ENCODE measurements at regions not wholly inside any gene's neighbourhood (a gene's known extent, or its start where the extent isn't known, plus 50 kb on each side); places are given as distances from the start of the nearest gene placed in this dataset.
A peak's percentile ranks its signal among the peaks of the same experiment; 100 is the strongest.
"Not testable (repeated sequence)": the region's sequence is repeated elsewhere in the genome, so short reads cannot be mapped to it uniquely, and the experiment has no call there.

DNA sequence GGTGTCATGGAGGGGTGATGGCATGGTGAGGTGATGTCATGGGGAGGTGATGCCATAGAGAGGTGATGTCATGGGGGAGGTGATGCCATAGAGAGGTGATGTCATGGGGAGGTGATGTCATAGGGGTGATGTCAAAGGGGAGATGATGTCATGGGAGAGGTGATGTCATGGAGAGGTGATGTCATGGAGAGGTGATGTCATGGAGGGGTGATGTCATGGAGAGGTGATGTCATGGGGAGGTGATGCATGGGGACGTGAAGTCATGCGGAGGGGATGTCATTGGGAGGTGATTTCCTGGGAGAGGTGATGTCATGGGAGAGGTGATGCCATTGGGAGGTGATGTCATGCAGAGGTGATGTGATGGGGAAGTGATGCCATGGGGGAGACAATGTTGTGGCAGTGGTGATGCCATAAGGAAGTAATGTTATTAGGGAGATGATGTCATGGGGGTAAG is 92.1 kb upstream of the C1orf174 start:
- DNase-seq (ENCODE audit: low read depth in 2 of 2), result peak in 1 of 2 donors; percentile 9

GRCh38 chr1:3992746-3993145 is 92.7 kb upstream of the C1orf174 start:
- no peak for DNase-seq (ENCODE audit: low read depth in 2 of 2)

- no peak for DNase-seq (ENCODE audit: low read depth in 2 of 2)
These were observed 93.7 kb upstream of the C1orf174 start for GRCh38 chr1:3993619-3994375.

- DNase-seq (ENCODE audit: low read depth in 2 of 2), result no peak
These were observed 95.2 kb upstream of the C1orf174 start for GRCh38 chr1:3995141-3995780.

DNA sequence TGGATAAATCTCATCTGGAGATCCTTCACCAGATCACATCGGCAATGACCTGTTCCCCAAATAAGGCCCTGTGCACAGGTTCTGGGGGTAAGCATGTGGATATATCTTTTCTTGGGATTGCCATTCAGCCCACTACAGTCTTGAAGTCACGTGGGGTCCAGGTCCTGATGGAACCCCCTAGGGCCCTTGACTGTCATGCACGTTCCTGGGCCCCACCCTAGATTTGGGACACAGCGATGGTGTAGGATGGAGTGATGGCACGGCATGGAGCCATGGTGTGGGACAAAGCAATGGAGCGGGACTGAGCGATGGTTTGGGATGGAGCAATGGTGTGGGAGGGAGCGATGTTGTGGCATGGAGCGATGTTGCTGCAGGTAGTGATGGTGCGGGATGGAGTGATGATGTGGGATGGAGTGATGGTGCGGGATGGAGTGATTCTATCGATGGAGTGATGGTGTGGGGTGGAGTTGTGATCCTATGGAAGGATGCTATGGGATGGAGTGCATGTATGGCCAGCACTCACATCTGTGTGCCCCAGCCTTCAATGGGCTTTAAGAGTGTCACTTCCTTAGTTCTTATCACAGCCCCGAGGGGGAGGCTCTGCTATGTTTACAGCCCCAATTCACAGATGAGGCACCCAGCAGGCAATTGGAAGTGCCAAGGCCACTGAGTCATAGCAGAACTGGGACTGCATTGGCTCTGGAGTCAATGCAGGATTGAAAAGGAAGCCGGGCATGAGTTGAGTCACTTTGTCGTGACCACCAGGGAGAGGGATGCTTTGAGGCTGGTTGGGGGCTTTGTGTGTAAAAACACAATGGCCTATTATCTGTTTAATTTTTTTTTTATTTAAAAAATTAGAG is 97.0 kb upstream of the C1orf174 start:
- no peak for DNase-seq (ENCODE audit: low read depth in 2 of 2)

- DNase-seq (ENCODE audit: low read depth in 2 of 2), result no peak
These were observed 98.0 kb upstream of the C1orf174 start for GRCh38 chr1:3998086-3998485.

GRCh38 chr1:3999514-3999913 is 99.4 kb upstream of the C1orf174 start:
- not testable (repeated sequence) for DNase-seq (ENCODE audit: low read depth in 2 of 2)

GRCh38 chr1:3999941-4000735 is 100.1 kb upstream of the C1orf174 start:
- DNase-seq (ENCODE audit: low read depth in 2 of 2), result no peak

DNA sequence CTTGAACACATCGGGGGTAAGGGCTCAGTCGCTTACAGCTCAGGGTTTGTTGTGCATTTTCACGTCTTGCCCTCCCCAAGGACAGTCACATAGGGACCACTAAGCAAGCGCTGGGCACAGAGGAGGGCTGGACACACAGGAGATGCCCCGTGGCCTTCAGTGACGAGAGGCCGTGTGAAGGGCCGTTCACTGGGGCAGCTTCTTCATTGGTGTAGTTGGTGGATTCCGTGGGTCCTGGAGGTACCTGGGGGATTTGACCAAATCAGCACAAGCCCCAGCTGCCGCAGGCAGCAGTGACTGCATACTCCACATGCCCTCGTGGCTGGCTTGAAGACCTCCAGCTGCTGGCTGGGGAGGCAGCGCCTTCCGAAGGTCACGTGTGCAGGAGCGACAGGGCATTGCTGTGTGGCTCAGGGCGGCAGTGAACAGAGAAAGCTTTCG is 100.8 kb upstream of the C1orf174 start:
- DNase-seq (ENCODE audit: low read depth in 2 of 2), result no peak

DNA sequence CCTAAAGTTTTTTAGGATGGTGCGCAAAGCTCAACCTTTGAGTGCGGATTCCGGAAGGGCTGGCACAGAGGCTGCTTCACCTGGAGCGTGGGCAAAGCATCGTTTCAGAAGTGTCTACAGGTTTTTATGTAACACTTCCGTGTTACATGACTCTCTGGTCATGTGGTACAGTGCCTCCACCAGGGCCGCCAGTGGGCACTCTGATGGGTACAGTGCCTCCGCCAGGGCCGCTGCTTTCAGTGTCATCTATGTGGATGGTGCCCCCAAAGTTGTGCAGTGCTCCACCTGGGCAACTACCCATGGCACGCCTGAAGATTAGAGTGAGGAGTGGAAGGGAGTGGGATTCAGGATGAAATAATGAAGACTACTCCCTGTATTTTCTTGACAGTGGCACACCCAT is 101.4 kb upstream of the C1orf174 start:
- DNase-seq (ENCODE audit: low read depth in 2 of 2), result no peak

DNA sequence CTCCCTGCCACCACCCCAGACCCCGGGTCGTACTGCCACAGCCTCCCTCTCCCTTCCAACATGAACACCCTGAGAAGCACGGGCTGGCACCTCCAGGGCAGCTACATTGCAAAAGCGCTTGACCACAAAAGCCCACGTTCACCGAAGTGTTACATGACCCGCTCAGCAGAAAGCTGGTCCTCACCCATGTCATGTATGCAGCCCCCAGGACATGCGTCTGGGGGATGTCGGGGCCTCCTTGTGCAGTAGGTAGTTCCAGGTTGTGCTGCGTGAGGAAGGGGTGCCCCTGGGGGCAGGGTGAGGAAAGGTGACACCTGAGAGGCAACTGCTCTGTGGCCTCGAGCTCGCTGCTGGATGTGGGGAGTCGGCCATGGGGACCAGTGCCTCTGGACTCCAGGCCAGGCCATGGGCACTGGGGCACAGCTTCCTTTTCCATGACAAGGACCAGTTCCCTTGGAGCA is 102.0 kb upstream of the C1orf174 start:
- DNase-seq (ENCODE audit: low read depth in 2 of 2), result no peak

DNA sequence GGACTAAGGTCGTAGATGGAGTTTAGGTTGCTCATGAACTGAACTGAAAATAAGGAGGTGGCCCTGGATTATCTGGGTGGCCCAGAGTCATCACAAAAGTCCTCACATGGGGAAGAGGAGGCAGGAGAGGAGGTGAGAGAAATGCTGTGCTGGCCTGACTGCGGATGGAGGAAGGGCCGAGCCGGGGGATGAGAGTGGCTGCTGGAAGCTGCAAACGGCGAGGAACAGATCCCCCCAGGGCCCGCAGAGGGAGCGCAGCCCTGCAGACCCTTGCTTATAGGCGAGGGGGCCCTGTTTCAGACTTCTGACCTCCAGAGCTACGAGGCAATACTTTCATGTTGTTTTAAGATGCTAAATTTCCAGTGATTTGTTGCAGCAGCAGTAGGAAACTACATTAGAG is 102.7 kb upstream of the C1orf174 start:
- DNase-seq (ENCODE audit: low read depth in 2 of 2), result no peak

GRCh38 chr1:4003846-4004505 is 103.9 kb upstream of the C1orf174 start:
- no peak for DNase-seq (ENCODE audit: low read depth in 2 of 2)

DNA sequence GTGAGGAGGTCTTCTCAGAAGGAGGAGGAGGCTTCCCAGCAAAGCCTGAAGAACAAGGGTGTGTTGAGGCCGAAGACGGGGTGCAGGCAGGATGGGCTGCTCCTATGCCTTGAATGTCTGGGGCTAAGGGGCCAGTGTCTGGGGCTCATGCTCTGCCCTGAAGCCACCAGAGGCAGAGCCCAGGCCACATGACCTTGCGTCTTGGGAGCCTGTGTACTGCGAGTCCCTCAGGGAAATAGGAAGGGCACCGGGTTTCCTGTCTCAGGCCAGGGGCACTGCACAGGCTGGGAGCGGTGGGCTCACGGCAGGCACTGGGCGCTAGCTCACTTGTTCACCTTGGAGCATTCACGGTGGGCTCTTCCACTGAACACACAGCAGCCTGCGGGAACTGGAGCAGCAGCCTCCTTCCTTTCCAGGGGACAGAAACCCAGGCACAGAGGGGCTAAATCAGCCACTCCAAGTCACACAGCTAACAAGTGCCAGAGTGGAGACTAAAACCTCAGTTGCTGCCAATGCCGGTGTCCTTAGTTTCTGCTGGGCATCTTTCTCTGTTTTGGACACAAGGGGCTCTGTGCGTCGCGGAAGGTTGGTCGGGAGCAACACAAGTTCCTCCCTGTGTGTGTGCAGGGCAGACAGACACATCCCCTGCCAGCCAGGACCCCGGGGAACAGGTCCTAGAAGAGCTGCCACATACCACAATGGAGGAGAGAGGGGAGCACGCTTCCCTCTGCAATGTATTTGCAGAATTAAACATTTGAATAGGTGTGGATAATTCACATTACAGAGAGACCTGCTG is 104.8 kb upstream of the C1orf174 start:
- no peak for DNase-seq (ENCODE audit: low read depth in 2 of 2)

GRCh38 chr1:4005431-4005830 is 105.4 kb upstream of the C1orf174 start:
- no peak for DNase-seq (ENCODE audit: low read depth in 2 of 2)

- no peak for DNase-seq (ENCODE audit: low read depth in 2 of 2)
These were observed 106.8 kb upstream of the C1orf174 start for GRCh38 chr1:4006676-4007374.

GRCh38 chr1:4010284-4010683 is 110.2 kb upstream of the C1orf174 start:
- DNase-seq (ENCODE audit: low read depth in 2 of 2), result no peak

- no peak for DNase-seq (ENCODE audit: low read depth in 2 of 2)
These were observed 110.9 kb upstream of the C1orf174 start for GRCh38 chr1:4010814-4011605.

Data from lung microvascular endothelial cell (primary cell).